ENCODE measurements at regions not wholly inside any gene's neighbourhood (a gene's known extent, or its start where the extent isn't known, plus 50 kb on each side); places are given as distances from the start of the nearest gene placed in this dataset.

- no peak for DNase-seq
- peaks cover 22 to 24% of the 10 kb centered on the region in 2 donors for H3K9me3 ChIP-seq (replicated peaks in 1 of 2; ENCODE audit: control insufficient read depth in 1 of 2, insufficient read depth in 1 of 2, low read length in 2 of 2)
- H3K4me2 ChIP-seq (replicated peaks; ENCODE audit: extremely low read depth, low read length, poor library complexity, severe bottlenecking) = no peak overlapping the region
- H3K27me3 ChIP-seq (ENCODE audit: control insufficient read depth in 2 of 2, insufficient read depth in 2 of 2, low read length in 2 of 2) = no peaks in the 10 kb centered on the region
- intact Hi-C loops (cut with micrococcal nuclease) = no loop called here
- no peaks in the 10 kb centered on the region for H3K4me1 ChIP-seq (ENCODE audit: control insufficient read depth in 1 of 2, insufficient read depth in 2 of 2, low read length in 2 of 2)
- H2AFZ ChIP-seq (ENCODE audit: insufficient read depth, low read depth, low read length, poor library complexity, severe bottlenecking) = no peak overlapping the region
- 100% methylated on average over 1 of the region's 1 CpG for WGBS (ENCODE audit: insufficient coverage)
- no peak overlapping the region for H3K4me3 Mint-ChIP-seq
- H3K79me2 ChIP-seq (ENCODE audit: insufficient read depth, low read length) = no peaks in the 10 kb centered on the region
- H3K9me3 Mint-ChIP-seq = peaks cover 5 to 19% (median 7%) of the 10 kb centered on the region in 7 donors
- no peak overlapping the region for H3K27ac Mint-ChIP-seq
- H3K36me3 Mint-ChIP-seq = no peaks in the 10 kb centered on the region
- H3K4me3 ChIP-seq (replicated peaks in 1 of 3; ENCODE audit: low read depth in 2 of 3, low read length in 3 of 3) = no peak overlapping the region
- H3K27ac ChIP-seq (ENCODE audit: low read depth in 1 of 2, low read length in 2 of 2) = no peak overlapping the region
- H3K9ac ChIP-seq (ENCODE audit: insufficient read depth, low read length, poor library complexity, severe bottlenecking) = no peak overlapping the region
- H3K27me3 Mint-ChIP-seq (ENCODE audit: low read depth in 3 of 3) = no peaks in the 10 kb centered on the region
- TF ChIP-seq, protein P1, sequence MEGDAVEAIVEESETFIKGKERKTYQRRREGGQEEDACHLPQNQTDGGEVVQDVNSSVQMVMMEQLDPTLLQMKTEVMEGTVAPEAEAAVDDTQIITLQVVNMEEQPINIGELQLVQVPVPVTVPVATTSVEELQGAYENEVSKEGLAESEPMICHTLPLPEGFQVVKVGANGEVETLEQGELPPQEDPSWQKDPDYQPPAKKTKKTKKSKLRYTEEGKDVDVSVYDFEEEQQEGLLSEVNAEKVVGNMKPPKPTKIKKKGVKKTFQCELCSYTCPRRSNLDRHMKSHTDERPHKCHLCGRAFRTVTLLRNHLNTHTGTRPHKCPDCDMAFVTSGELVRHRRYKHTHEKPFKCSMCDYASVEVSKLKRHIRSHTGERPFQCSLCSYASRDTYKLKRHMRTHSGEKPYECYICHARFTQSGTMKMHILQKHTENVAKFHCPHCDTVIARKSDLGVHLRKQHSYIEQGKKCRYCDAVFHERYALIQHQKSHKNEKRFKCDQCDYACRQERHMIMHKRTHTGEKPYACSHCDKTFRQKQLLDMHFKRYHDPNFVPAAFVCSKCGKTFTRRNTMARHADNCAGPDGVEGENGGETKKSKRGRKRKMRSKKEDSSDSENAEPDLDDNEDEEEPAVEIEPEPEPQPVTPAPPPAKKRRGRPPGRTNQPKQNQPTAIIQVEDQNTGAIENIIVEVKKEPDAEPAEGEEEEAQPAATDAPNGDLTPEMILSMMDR (IDR thresholded peaks at IDR 0.05) = no peak
- H4K20me1 ChIP-seq (ENCODE audit: insufficient read depth, low read length) = no peaks in the 10 kb centered on the region
- H3K36me3 ChIP-seq (replicated peaks in 1 of 2; ENCODE audit: control insufficient read depth in 1 of 2, insufficient read depth in 2 of 2, low read length in 2 of 2) = no peaks in the 10 kb centered on the region
- H3K4me1 Mint-ChIP-seq = no peaks in the 10 kb centered on the region
Measured at GRCh38 chr2:185337033-185337432, 401.6 kb upstream of the FSIP2 start.

GRCh38 chr2:185338104-185338503 is 400.5 kb upstream of the FSIP2 start:
- H3K27me3 ChIP-seq (ENCODE audit: control insufficient read depth in 2 of 2, insufficient read depth in 2 of 2, low read length in 2 of 2) = no peaks in the 10 kb centered on the region
- H4K20me1 ChIP-seq (ENCODE audit: insufficient read depth, low read length) = no peaks in the 10 kb centered on the region
- Mint-ChIP-seq H3K27me3 (ENCODE audit: low read depth in 3 of 3) (no peaks in the 10 kb centered on the region), H3K27ac (no peak overlapping the region), H3K4me3 (no peak overlapping the region), H3K36me3 (no peaks in the 10 kb centered on the region), H3K9me3 (peaks cover 6 to 16% (median 8%) of the 10 kb centered on the region in 7 donors), H3K4me1 (no peaks in the 10 kb centered on the region)
- WGBS (ENCODE audit: insufficient coverage) = 88% methylated on average over 1 of the region's 2 CpGs
- no peak overlapping the region for H3K9ac ChIP-seq (ENCODE audit: insufficient read depth, low read length, poor library complexity, severe bottlenecking)
- TF ChIP-seq, protein P1 (IDR thresholded peaks at IDR 0.05) = no peak
- no peak for DNase-seq
- H3K27ac ChIP-seq (ENCODE audit: low read depth in 1 of 2, low read length in 2 of 2) = no peak overlapping the region
- no peaks in the 10 kb centered on the region for H3K36me3 ChIP-seq (replicated peaks in 1 of 2; ENCODE audit: control insufficient read depth in 1 of 2, insufficient read depth in 2 of 2, low read length in 2 of 2)
- H2AFZ ChIP-seq (ENCODE audit: insufficient read depth, low read depth, low read length, poor library complexity, severe bottlenecking) = no peak overlapping the region
- no peaks in the 10 kb centered on the region for H3K79me2 ChIP-seq (ENCODE audit: insufficient read depth, low read length)
- H3K4me1 ChIP-seq (ENCODE audit: control insufficient read depth in 1 of 2, insufficient read depth in 2 of 2, low read length in 2 of 2) = no peaks in the 10 kb centered on the region
- intact Hi-C loops (cut with micrococcal nuclease) = no loop called here
- H3K4me3 ChIP-seq (replicated peaks in 1 of 3; ENCODE audit: low read depth in 2 of 3, low read length in 3 of 3) = no peak overlapping the region
- H3K9me3 ChIP-seq (replicated peaks in 1 of 2; ENCODE audit: control insufficient read depth in 1 of 2, insufficient read depth in 1 of 2, low read length in 2 of 2) = peaks cover 20 to 21% of the 10 kb centered on the region in 2 donors
- no peak overlapping the region for H3K4me2 ChIP-seq (replicated peaks; ENCODE audit: extremely low read depth, low read length, poor library complexity, severe bottlenecking)
